Rectal smooth muscle tissue (tissue), 1 donor: ENCODE measurements at regions not wholly inside any gene's neighbourhood (a gene's known extent, or its start where the extent isn't known, plus 50 kb on each side); places are given as distances from the start of the nearest gene placed in this dataset.

ENCODE experiments used
- H3K27ac ChIP-seq: one replicate; pipeline ENCODE4 v1.7.0; 2013; ENCODE audit warnings: low read depth, low read length, inconsistent platforms
- H3K27me3 ChIP-seq: one replicate; pipeline ENCODE4 v1.7.0; 2013; ENCODE audit warnings: low read length; ENCODE audit not compliant: control insufficient read depth, insufficient read depth
- H3K36me3 ChIP-seq: one replicate; pipeline ENCODE4 v1.7.0; 2013; ENCODE audit warnings: low read length; ENCODE audit not compliant: control insufficient read depth, insufficient read depth
- H3K4me1 ChIP-seq: one replicate; pipeline ENCODE4 v1.7.0; 2013; ENCODE audit warnings: low read length; ENCODE audit not compliant: control insufficient read depth, insufficient read depth
- H3K4me3 ChIP-seq: one replicate; pipeline ENCODE4 v1.7.0; 2013; ENCODE audit warnings: low read length
- H3K9ac ChIP-seq: one replicate; pipeline ENCODE4 v1.7.0; 2013; ENCODE audit warnings: low read length

DNA sequence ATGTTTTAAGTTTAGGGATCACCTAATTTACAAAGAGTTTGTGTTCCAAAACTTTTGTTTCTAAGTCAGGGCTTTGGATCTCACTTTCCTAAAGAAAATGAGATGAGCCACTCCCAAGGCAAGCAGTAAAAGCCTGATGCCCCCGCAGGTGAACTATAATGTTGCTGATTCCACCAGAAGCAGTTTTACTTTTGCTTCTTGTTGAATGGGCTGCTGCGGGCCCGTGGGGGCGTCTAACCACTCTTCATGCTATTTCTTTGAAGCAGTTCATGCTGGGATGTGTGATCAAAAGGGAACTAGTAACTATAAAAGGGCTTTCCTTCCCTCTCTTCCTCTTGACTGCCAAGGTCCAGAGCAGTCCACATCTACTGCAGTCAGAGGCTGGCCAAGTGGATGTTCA, 118.7 kb upstream of the NEBL start:
- no peaks in the 10 kb centered on the region for H3K27me3 ChIP-seq
- H3K4me3 ChIP-seq, result no peak overlapping the region
- no peaks in the 10 kb centered on the region for H3K36me3 ChIP-seq

DNA sequence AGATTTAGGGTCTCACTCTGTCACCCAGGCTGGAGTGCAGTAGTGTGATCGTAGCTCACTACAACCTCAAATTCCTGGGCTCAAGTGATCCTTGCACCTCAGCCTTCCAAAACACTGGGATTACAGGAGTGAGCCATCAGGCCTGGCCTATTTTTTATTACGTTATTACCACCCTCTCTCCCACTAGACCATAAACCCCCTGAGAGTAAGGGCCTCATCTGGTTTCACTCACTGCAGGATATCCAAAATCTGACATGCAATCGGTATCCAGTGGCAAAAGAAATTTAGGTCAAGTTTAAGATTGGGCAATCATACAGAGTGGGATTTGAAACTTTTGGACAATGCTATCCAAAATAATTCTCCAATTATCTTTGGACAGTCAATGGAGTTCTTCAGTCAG, 117.0 kb upstream of the NEBL start:
- Histone ChIP-seq H3K36me3 (no peaks in the 10 kb centered on the region), H3K4me1 (no peaks in the 10 kb centered on the region), H3K9ac (no peak overlapping the region)

More for the DNA sequence above, 118.7 kb upstream of the NEBL start:
- Histone ChIP-seq H3K9ac (no peak overlapping the region), H3K27ac (no peak overlapping the region), H3K4me1 (no peaks in the 10 kb centered on the region)

DNA sequence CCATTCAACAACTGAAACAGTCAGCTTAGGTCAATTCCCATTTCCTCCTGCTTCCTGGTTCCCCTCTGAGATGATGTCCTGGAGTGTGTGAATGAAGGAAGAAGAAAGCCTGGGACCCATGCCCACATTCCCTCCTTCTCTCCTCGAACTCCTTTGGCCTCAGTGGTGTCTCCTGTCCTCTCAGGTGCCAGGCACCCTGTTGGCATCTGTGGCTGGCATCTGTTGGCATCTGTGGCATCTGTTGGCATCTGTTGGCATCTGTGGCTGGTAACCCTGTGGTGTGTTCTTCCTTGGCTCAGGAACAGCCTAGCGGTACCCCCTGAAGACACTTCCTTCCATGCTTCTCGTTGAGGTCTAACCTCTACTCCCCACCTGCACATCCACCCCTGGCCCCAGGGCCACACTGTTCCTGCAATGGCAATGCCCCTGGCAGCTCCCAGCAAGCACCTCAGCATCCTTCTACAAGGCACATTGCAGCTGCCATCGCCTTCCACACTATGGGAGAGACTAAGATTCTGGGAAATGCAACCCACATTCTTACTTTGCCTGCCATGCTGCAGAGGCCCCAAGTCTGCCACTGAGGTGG, 114.4 kb upstream of the NEBL start:
- Histone ChIP-seq H3K27ac (no peak overlapping the region), H3K36me3 (no peaks in the 10 kb centered on the region), H3K4me3 (no peak overlapping the region), H3K9ac (no peak overlapping the region), H3K27me3 (no peaks in the 10 kb centered on the region), H3K4me1 (no peaks in the 10 kb centered on the region)

More for the DNA sequence above, 117.0 kb upstream of the NEBL start:
- H3K27me3 ChIP-seq, result no peaks in the 10 kb centered on the region
- H3K4me3 ChIP-seq, result no peak overlapping the region
- no peak overlapping the region for H3K27ac ChIP-seq

GRCh38 chr10:21010615-21011014, 113.5 kb upstream of the NEBL start:
- H3K27ac ChIP-seq, result no peak overlapping the region
- no peak overlapping the region for H3K9ac ChIP-seq
- no peaks in the 10 kb centered on the region for H3K27me3 ChIP-seq
- H3K4me1 ChIP-seq, result no peaks in the 10 kb centered on the region
- no peak overlapping the region for H3K4me3 ChIP-seq
- H3K36me3 ChIP-seq, result no peaks in the 10 kb centered on the region

DNA sequence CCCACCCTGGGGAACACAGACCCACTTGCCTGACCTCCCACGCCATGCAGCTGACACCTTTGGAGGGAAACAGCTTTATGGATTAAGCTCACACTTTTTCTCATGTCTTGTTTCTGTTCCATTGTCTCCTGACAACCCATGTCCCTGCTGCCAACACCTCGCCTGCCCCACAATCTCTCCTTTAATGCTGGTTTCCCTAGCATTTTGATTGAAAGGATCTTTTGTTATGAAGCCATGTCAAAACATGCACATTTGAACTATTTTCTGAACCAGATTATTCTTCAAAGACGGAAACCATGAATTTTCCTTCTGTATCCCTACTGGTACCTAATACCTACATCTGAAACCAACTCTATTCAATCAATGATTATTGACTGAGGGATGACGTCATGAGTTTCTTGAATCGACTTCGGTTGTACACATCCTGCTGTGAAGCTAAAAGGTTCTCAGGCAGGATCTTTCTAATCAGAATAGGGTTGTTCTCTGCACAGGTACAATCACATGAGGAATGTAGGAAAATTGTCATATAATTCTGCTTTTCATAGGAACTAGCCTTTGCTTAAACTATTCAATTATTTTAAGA, 106.2 kb upstream of the NEBL start:
- H3K27me3 ChIP-seq, result no peaks in the 10 kb centered on the region
- H3K4me3 ChIP-seq, result no peak overlapping the region
- H3K27ac ChIP-seq, result no peak overlapping the region

DNA sequence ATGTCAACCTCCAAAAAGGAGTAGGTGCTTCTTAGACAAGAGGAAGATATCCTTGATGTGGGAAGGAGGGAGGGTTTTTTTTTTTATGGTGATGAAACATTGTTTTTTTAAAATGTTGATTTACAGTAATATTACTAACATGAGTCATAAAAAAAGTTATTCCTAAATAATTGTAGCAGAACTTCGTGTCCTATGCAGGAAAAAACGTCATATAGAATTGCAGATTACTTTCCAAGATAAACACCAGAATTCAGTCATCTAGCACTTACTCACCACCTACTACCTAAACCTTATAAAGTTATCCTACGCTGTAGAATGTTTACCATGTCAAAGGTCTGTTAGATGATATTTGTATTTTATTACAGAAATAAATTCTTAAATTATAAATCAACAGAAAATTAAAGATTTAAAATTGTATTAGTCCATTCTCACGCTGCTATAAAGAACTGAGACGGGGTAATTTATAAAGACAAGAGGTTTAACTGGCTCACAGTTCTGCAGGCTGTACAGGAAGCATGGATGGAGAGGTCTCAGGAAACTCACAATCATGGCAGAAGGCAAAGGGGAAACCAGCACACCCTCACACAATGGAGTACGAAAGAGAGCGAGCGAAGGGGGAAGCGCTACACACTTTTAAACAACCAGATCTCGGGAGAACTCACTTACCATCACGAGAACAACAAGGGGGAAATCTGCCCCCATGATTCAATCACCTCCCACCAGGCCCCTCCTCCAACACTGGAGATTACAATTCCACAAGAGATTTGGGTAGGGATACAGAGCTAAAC, 105.2 kb upstream of the NEBL start:
- no peaks in the 10 kb centered on the region for H3K27me3 ChIP-seq
- no peaks in the 10 kb centered on the region for H3K4me1 ChIP-seq
- H3K36me3 ChIP-seq, result no peaks in the 10 kb centered on the region
- H3K9ac ChIP-seq, result no peak overlapping the region
- H3K27ac ChIP-seq, result no peak overlapping the region
- no peak overlapping the region for H3K4me3 ChIP-seq

More for the DNA sequence above, 106.2 kb upstream of the NEBL start:
- no peaks in the 10 kb centered on the region for H3K36me3 ChIP-seq
- H3K4me1 ChIP-seq, result no peaks in the 10 kb centered on the region
- H3K9ac ChIP-seq, result no peak overlapping the region

- Histone ChIP-seq H3K27ac (no peak overlapping the region), H3K4me3 (no peak overlapping the region), H3K4me1 (no peaks in the 10 kb centered on the region), H3K36me3 (no peaks in the 10 kb centered on the region), H3K9ac (no peak overlapping the region), H3K27me3 (no peaks in the 10 kb centered on the region)
Observed at GRCh38 chr10:20999699-21000098, 102.6 kb upstream of the NEBL start.

DNA sequence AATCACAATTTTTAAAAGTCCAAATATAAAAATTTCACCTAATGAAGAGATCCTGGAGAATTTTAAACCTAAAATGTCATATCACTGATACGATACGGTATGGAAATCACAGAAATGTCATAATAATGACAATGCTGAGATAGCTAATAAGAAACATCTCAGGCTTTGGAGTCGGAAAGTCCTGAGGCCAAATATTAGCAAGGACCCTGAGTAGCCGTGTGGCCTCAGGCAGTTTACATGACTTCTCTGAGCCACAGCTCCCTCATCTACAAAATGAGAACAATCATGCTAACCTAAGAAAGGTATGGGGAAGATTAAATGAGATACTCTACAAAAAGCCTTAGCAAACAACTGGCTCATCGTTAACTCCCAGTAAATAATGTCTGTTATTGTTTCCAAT, 100.9 kb upstream of the NEBL start:
- Histone ChIP-seq H3K27me3 (no peaks in the 10 kb centered on the region), H3K27ac (no peak overlapping the region), H3K9ac (no peak overlapping the region)

GRCh38 chr10:20995123-20995987, 98.2 kb upstream of the NEBL start:
- Histone ChIP-seq H3K27ac (no peak overlapping the region), H3K4me1 (no peaks in the 10 kb centered on the region), H3K9ac (no peak overlapping the region), H3K4me3 (no peak overlapping the region), H3K36me3 (no peaks in the 10 kb centered on the region), H3K27me3 (no peaks in the 10 kb centered on the region)

More for the DNA sequence above, 100.9 kb upstream of the NEBL start:
- H3K4me3 ChIP-seq, result no peak overlapping the region
- H3K4me1 ChIP-seq, result no peaks in the 10 kb centered on the region
- no peaks in the 10 kb centered on the region for H3K36me3 ChIP-seq

DNA sequence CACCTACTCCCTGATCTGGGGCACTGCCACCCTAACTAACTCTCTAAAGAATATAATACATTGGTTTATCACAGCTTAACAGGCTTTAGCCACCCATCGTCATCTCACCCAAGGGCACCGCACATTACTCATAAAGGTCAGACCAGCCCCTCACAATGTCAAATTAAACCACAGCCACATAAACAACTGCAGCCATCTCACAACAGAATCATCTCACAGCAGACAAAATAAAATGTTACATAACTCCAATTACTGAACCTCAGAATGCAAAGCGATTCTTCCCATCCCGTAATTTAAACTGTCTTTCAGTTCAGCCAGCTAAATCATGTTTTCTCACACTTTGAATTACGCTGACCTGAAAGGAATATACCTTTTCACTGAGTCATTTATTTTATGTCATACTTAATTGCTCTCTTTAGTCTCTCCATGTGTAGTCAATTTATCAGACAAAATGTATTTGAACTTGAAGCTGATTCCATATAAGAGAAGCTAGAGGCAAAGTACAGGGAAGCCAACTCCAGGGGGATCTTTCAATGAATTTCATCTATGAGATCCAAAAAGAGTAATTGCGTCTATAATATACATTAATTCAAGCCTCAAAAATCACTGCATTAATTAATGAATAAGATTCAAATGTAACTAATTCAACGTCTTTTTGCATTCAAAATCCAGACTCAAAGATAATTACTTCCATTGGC, 96.9 kb upstream of the NEBL start:
- Histone ChIP-seq H3K9ac (no peak overlapping the region), H3K27ac (no peak overlapping the region), H3K4me3 (no peak overlapping the region), H3K4me1 (no peaks in the 10 kb centered on the region), H3K36me3 (no peaks in the 10 kb centered on the region), H3K27me3 (no peaks in the 10 kb centered on the region)

DNA sequence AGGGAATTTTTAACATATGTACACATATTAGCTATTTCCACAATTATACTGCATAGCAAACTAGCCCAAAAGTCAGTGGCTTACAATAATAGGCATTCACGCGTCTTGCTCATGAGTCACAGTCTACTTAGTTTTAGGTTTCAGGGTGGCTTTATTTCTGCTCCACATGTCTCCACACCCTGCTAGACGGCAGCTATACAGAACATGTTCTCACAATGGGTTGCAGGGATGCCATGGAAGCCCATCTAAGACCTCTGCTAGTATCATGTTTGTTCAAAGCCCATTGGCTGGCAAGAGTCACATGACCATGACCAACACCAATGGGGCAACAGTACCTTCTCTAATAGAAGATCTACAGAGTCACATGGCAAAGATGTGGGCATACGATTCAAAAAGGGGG, 96.3 kb upstream of the NEBL start:
- H3K27ac ChIP-seq, result no peak overlapping the region
- no peak overlapping the region for H3K9ac ChIP-seq
- H3K4me3 ChIP-seq, result no peak overlapping the region

GRCh38 chr10:20991526-20991925, 94.4 kb upstream of the NEBL start:
- no peaks in the 10 kb centered on the region for H3K36me3 ChIP-seq
- no peaks in the 10 kb centered on the region for H3K27me3 ChIP-seq
- H3K4me1 ChIP-seq, result no peaks in the 10 kb centered on the region
- no peak overlapping the region for H3K4me3 ChIP-seq
- no peak overlapping the region for H3K9ac ChIP-seq
- H3K27ac ChIP-seq, result no peak overlapping the region

More for the DNA sequence above, 96.3 kb upstream of the NEBL start:
- no peaks in the 10 kb centered on the region for H3K27me3 ChIP-seq
- H3K36me3 ChIP-seq, result no peaks in the 10 kb centered on the region
- H3K4me1 ChIP-seq, result no peaks in the 10 kb centered on the region
